ENCODE measurements at regions not wholly inside any gene's neighbourhood (a gene's known extent, or its start where the extent isn't known, plus 50 kb on each side); places are given as distances from the start of the nearest gene placed in this dataset.
"Not testable (repeated sequence)": the region's sequence is repeated elsewhere in the genome, so short reads cannot be mapped to it uniquely, and the experiment has no call there.

DNA sequence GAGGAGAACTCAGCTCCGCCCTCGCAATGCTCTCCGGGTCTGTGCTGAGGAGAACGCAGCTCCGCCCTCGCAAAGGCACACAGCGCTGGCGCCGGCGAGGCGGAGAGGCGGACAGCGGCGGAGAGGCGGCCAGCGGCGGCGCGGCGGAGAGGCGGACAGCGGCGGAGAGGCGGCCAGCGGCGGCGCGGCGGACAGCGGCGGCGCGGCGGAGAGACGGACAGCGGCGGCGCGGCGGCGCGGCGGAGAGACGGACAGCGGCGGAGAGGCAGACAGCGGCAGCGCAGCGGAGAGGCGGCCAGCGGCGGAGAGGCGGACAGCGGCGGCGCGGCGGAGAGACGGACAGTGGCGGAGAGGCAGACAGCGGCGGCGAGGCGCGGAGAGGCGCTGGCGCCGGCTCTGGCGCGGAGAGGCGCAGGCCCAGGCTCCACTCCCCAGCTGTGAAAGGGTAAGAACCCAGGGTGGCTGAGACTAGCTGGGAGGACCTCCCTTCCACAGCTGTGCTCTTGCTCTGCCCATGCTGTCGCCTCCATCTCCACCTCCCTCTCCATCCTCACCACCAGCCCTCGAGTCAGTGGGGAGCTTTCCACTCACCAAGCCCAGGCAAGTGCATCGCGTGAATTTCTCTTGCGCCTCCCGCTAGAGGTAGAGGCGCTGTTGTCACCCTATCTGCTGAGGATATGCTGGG, 2879.9 kb downstream of the RPIA start:
- DNase-seq (ENCODE audit: low spot score) = not testable (repeated sequence)

DNA sequence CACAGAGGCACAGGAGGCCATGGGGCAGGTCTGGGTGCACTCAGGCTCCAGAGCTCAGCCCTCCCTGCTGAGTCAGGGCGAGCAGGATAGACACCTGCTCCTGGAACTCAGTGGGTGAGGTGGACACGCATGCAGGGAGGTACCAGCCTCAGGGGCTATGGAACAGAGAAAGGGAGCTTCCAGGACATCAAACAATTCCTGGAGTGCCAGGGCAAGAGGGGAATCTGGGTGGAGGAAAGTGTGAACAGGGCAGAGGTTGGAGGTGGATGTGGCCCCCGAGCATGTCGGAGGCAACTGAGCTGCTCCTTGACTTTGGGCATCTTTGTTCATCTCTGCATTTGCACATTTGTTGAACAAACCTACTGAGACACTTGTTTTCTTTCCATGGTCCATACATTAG, 2881.5 kb downstream of the RPIA start:
- DNase-seq (ENCODE audit: low spot score) = not testable (repeated sequence)

DNA sequence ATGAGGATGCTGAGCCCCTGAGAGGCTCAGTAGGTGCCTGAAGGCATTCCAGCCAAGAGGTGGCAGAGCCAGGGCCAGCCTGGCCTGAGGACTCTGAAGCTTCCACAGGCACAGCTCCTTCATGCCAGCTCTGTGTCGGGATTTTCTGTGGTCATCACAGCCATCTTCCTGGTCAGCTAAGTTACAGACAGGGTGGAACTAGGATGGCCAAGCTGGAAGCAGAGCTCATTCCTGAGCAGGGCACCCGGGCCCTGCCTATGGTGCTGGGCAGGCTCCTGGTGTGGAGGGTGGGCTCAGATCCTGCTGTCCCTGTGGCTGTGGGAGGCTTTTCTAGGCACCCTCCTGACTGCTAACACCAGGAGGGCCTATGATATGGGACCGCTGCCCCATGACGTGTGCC, 2882.3 kb downstream of the RPIA start:
- not testable (repeated sequence) for DNase-seq (ENCODE audit: low spot score)

DNA sequence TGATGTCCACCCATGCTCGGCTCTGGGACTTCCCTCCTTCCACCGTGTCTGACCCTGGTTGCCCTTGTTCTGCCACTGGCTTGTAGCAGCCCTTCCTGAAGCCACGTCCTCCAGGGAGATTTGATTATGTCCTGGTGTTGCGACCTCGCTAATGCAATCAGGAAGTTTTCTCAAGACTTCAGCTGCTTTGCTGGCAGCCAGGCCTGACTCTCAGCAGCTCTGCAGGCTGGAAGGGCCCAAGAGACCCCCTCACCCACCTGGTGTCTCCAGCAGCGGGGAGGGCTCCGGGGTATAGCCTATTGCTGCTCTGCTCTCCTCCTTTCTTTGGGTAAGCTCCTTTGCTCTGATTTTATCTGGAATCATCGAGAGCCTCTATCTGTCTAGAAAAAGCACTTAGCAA, 2882.8 kb downstream of the RPIA start:
- not testable (repeated sequence) for DNase-seq (ENCODE audit: low spot score)

DNA sequence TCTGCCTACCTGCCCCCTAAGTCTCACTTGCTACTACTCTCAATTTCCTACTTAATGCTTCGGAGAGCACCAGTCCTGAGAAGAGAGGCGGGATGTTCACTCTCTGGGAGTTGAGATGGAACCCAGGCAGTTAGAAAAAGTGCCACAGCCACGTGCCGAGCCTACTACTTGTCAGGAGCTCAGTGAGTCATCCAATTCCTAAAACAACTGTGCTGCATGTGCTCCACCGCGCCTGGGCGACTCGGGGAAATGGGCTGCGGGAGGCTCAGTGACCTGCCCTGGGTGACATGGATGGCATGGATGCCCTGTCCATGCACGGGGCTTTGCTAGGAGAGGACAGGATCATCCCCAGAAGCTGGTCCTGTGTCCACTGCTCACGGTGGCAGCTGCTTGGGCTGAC, 2884.2 kb downstream of the RPIA start:
- DNase-seq (ENCODE audit: low spot score) = not testable (repeated sequence)

DNA sequence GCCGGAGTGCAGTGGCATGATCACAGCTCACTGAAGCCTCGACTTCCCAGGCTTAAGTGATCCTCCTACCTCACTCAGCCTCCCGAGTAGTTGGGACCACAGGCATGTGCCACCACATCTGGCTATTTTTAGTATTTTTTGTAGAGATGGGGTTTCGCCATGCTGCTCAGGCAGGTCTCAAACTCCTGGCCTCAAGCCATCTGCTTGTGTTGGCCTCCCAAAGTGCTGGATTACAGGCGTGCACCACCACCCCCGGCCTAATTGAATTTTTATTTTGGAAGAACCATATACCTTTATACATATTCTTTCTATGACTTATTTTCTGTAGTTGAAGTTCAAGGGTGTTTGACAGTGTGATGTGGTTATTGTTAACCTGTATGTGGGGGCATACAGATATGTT, 2885.9 kb downstream of the RPIA start:
- DNase-seq (ENCODE audit: low spot score) = not testable (repeated sequence)

DNA sequence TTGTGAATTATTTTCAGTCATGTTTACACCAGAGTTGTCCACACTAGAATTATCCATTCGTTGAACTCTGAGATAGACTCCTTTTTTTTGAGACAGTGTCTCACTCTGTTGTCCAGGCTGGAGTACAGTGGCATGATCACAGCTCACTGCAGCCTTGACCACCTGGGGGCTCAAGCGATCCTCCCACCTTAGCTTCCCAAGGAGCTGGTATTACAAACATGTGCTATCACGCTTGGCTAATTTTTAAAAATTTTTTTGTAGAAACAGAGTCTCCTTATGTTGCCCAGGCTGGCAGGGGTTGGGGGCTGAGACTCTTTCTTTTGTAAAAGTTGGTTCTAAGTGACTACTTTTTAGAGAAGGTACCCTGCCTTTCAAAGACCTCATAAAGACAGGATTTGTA, 2887.2 kb downstream of the RPIA start:
- not testable (repeated sequence) for DNase-seq (ENCODE audit: low spot score)

DNA sequence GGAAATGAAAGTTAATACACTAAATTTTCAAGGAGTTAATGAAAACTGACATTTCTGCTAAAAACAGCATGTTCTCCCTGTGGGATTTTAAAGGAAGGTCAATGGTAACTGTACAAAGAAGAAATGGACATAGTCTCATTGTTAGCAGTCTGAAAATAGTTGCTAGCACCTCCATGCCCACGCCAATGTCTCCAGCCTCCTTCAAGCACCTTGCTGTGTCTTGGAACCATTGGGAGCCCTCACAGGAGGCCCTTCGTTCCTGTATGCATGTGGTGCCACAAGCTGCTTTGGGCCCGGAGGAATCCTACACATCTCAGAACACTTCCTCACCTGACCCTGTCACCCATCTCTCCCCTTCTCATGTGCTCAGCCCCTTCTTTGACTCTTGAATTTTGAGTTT, 2888.1 kb downstream of the RPIA start:
- not testable (repeated sequence) for DNase-seq (ENCODE audit: low spot score)

DNA sequence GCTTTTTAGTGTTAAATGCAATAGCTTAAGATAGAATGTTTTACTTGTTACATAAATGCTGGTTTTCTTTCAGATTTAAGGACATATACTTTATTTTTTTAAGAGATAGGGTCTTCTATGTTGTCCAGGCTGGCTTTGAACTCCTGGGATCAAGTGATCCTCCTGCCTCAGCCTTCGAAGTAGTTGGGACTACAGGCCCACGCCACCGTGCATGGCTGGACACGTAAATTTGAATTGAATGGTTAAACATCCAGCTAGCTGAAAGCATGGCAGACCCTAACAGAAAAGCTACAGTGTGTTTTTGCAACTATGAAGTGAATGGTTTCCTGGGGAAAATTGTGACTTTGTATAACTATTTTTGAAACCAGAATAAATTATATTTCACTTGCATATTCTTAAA, 2888.6 kb downstream of the RPIA start:
- DNase-seq (ENCODE audit: low spot score) = not testable (repeated sequence)

DNA sequence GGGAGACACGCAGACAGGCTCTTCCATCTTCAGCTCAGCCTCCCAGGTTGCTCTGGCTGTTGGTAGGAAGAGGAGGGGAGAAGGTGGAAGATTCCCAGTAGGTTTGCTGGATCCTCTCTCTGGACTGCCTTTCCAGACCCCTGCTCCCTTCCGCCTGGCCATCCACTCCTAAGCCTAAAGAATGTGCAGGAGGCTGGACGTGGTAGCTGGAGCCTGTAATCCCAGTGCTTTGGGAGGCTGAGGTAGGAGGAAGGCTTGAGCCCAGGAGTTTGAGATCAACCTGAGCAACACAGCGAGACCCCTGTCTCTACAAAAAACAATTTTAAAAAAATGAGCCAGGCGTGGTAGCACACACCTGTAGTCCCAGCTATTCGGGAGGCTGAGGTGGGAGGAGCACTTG, 2895.6 kb downstream of the RPIA start:
- DNase-seq (ENCODE audit: low spot score) = not testable (repeated sequence)

DNA sequence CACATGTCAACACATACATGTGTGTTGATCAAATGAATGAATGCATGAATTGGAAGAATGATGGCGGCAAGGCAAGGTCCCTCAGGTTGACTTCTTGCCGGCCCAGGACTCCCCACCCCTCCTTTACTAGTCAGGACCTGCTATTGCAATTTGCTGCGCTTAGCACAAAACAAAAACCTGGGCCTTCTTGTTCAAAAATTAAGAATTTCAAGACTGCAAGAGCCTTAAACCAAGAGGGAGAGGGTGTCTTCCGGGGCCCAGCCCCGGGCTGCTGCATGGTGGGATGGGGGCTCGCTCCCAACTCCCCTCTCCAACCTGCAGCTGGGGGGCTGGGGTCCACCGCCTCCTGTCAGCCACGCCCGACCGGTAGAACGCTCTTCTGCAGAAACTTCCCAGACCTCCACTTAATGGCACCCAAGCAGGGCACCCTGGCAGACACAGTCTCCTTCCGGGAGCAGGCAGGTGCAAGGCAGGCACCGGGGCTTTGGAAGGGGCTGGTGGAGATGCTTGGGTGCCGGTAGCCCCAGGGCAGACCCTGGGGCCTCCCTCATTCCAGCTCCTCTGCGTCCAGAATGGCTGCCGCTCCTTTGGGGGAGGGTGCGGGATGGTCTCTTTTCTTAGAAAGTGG, 2896.5 kb downstream of the RPIA start:
- DNase-seq (ENCODE audit: low spot score) = not testable (repeated sequence)

DNA sequence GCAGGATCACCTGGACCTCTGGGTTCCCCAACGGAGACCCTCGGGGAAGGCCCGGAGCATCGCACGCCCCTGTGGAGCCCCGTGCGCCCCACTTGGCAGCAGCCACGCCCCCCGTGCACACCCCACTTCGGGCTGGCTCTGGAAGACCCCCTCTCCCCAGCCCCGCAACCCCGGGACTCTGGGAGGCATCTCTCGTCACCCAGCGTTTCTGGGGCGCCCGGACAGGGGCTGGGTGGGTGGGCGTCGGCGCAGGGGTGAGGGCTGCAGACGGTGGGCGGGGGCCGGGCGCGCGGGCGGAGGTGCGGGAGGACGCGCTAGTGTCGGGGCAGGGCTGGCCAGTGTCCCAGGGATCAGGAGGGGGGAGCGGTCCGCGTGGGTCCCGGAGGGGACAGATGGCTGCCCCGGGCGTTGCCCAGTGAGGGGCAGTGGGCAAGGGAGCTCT, 2897.3 kb downstream of the RPIA start:
- not testable (repeated sequence) for DNase-seq (ENCODE audit: low spot score)

DNA sequence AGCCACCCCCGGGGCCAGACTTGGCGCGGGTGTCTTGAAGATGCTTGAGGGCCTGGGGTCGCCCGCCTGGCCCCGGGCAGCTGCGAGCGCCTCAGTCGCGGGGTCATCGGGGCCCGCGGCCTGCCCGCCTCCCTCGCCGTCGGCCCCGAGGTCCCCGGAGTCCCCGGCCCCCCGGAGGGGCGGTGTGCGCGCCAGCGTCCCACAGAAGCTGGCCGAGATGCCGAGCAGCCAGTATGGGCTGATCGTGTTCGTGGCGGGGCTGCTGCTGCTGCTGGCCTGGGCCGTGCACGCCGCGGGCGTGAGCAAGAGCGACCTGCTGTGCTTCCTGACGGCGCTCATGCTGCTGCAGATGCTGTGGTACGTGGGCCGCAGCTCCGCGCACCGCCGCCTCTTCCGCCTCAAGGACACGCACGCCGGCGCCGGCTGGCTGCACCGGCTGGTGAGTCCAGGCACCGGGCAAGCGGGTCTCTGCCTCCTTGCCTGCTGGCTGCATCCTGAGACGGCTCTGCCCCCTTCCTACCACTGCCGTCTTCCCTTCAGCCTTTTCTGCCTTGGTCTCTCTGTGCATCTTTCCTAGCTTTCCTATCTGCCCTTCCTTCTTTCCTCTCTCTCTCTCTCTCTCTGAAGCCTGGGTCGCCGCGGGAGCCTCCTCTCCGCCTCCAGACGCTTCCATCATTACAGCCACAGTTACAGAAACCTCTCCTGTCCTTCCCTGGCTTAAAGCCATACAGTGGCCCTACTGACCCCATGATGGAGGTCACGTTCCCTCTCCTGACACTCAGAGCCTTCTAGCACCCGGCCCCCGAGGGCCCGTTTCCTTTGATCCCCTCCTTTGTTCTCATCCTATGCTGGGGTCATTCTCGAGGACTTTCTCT, 2898.2 kb downstream of the RPIA start:
- not testable (repeated sequence) for DNase-seq (ENCODE audit: low spot score)

DNA sequence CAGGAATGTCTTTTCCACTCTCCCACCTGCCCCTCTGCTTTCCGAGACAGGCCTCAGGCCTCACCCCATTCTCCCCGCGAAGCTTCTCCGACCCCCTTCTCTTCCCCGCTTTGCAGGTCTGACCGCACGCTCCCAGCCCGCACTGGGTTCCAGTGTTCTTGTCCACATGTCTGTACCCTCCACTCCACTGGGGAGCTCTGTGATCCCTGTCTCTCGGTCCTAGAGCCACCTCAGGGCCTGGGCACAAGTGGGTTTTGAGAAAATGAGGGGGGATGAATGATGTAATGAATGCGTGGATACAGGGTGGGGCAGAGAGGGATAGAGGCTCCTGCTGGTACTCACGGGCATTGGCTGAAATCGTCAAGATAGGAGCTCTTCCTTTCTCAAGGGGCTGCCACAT, 2898.9 kb downstream of the RPIA start:
- not testable (repeated sequence) for DNase-seq (ENCODE audit: low spot score)

DNA sequence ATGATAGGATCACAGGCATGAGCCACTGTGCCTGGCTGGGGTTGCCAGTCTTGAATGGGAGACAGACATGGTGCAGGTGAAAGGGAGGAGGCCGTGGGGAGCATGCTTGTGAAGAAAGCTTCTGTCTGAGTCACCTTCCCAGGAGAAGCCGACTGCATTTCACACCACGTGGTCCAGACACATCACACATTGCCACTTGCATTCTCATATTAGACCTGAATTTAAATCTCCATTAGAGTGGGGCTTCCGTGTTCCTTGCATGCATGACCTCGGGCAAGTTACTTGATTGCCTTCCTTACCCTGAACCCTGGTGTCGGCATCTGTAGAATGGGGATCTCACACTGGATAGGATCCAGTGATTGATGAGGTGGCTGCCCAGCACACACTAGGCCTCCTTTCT, 2899.6 kb downstream of the RPIA start:
- not testable (repeated sequence) for DNase-seq (ENCODE audit: low spot score)

DNA sequence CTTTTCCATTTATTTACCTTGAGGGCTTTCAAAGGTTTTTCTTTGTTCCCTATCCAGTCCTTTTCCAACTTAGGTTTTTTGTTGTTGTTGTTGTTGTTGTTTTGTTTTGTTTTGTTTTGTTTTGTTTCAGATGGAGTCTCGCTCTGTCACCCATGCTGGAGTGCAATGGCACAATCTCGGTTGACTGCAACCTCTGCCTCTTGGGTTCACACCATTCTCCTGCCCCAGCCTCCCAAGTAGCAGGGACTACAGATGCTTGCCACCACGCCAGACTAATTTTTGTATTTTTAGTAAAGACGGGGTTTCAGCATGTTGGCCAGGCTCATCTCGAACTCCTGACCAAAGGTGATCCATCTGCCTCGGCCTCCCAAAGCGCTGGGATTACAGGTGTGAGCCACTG, 2906.0 kb downstream of the RPIA start:
- not testable (repeated sequence) for DNase-seq (ENCODE audit: low spot score)

DNA sequence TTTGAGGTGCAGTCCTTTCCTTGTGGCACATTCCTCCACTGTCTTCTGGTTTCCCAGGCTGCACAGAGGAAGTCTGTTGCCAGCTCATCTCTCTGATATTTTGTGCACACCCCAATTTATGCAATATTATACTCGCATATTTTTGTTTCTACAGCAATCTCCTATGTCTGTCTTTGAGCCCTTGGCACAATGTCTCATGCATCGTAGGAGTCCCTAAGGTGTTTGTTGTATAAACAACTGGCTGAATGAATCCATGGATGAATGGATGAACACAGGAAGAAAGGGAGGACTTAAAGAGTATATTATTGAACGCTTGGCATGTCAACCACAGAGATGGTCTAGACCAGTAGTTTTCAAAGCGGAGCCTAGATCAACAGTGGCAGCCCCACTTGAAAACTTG, 2907.0 kb downstream of the RPIA start:
- DNase-seq (ENCODE audit: low spot score) = not testable (repeated sequence)

DNA sequence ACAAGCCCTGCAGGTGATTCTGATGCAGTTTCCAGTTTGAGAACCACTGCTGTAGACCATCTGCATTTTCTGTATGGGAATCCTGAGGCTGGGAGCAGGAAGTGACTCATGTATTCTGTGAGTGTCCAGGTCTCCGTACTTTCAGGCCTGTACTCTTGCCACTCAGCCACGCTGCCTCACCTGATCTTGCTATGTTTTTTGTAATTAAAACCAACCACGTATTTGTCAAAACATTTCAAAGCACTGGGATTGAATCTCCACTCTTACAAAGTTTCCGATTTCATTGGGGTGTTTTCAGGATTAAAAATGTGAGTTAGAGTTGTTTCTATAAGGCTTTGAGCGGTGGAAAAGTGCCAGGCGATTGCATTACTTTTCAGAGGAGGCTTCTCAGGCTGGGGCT, 2907.5 kb downstream of the RPIA start:
- not testable (repeated sequence) for DNase-seq (ENCODE audit: low spot score)

DNA sequence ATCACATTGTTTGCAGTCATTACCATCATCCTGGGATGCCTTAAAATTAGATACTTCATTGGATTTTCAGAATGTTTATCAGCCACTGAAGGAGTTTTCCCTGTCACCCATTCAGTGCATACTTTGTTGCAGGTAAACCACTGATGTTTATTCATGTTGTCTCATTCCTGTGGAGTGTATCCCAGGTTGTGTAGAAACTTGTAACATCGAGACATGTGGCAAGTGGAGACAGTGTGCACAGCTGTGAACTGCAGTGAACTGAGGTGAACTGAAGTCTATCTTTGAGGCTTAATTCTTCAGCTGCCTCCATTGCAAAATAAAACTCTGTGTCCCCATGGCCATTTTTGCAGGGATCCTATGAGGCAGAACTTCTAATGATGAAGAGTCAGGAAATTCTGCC, 2911.4 kb downstream of the RPIA start:
- not testable (repeated sequence) for DNase-seq (ENCODE audit: low spot score)

DNA sequence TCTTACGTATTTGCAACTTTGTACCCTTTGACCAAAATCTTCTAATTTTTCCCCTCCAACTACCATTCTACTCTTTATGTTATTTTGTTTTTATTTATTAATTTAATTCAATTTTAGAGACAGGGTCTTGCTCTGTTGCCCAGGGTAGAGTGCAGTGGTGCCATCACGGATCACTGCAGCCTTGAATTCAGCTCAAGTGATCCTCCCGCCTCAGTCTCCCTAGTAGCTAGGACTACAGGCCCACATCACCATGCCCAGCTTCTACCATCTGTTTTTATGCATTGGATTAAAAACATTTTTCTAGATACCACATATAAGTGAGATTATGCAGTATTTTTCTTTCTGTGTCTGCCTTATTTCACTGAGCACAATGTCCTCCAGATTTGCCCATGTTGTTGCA, 2912.5 kb downstream of the RPIA start:
- DNase-seq (ENCODE audit: low spot score) = not testable (repeated sequence)

DNA sequence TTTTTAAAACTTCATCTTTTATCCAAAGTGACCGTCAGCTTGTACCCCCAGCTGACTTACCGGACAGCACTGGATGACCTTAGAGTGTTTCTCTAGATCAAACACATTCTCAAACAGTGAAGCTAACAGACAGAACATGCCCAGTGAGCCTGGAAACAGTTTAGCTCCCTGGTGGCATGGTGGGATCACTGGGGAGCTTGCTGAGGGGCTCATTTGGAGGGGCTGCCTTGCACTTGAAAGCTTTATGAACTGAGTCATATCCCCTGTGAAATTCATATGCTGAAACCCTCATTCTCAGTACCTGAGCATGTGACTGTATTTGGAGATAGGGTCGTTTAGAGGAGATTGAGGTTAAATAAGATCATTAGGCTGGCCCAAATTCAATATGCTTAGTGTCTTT, 2913.2 kb downstream of the RPIA start:
- DNase-seq (ENCODE audit: low spot score) = not testable (repeated sequence)

DNA sequence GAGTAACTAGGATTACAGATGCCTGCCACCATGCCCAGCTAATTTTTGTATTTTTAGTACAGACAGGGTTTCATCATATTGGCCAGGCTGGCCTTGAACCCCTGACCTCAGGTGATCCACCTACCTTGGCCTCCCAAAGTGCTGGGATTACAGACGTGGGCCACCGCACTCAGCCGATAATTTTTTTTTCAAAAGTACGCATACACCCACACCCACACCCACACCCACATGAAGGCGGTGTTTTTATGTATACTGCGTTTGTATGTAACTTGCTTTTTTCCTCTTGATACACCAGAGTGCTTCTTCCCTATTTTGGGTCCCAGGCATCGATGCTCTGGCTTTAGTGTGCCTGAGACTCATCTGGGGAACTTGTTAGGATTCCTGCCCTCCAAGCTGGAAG, 2932.3 kb downstream of the RPIA start:
- not testable (repeated sequence) for DNase-seq (ENCODE audit: low spot score)

DNA sequence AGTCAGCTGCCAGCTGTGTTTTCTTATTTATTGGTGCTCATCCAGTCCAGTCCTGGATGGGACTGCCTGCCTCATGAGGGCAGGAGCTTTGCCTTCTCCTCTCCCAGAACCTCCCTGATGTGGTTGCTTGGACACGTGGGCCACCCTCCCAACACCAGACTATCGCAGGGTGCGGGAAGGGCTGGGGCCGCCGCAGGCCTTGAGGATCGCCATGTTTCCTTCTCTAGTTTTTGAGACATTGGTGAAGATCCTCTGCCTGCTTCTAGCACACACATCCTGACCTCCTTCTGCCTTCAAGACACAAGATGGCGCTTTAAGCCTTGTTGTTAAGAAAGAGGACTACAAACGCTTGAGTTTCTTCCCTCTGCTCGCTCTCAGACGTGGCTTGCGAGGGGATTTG, 2937.0 kb downstream of the RPIA start:
- not testable (repeated sequence) for DNase-seq (ENCODE audit: low spot score)

Measured in D341Med (cell line).